ENCODE measurements at regions not wholly inside any gene's neighbourhood (a gene's known extent, or its start where the extent isn't known, plus 50 kb on each side); places are given as distances from the start of the nearest gene placed in this dataset.

DNA sequence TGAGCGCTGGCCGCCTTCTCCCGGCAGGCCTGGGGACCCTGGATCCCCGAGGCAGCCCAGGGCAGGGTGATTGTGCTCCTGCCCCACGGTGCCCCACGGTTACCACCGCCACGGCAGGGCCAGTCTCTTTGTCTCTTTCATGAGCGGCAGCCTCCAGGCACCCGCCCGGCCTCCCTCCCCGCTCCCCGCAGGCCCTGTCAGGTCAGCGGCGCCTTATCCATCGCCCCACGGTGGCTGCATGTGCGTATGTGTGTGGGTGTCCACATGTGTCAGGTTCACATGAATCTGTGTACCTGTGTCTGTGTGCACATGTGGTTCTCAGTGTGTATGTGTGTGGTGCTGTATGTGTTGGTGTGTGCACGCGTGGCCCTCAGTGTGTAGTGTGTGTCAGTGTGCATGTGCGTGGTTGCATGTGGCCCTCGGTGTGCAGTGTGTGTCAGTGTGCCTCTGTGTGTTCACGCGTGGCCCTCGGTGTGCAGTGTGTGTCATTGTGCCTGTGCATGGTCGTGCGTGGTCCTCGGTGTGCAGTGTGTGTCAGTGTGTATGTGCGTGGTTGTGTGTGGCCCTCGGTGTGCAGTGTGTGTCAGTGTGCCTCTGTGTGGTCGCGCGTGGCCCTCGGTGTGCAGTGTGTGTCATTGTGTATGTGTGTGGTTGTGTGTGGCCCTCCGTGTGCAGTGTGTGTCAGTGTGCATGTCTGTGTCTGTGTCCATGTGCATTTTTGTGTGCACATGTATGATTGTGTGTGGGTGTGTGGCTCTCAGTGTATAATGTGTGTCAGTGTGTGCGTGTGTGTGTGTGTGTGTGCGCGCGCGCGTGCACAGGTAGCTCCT lies 239.2 kb upstream of the GSE1 start:
- H3K9me3 ChIP-seq (ENCODE audit: control insufficient read depth, low read depth, low read length) = no peaks in the 10 kb centered on the region
- H2BK5ac ChIP-seq (ENCODE audit: insufficient read length, low read length) = no peak overlapping the region
- no peaks in the 10 kb centered on the region for H3K79me1 ChIP-seq (ENCODE audit: insufficient read depth, low read depth, low read length, poor library complexity, severe bottlenecking)
- H3K27ac ChIP-seq (ENCODE audit: insufficient read length, low read depth, low read length) = no peak overlapping the region
- peaks cover 0 to 9% of the 10 kb centered on the region in 2 experiments; a peak in 2 of 4 replicates for H3K4me1 Mint-ChIP-seq
- H4K20me1 ChIP-seq (ENCODE audit: control insufficient read depth, insufficient read depth, insufficient read length) = no peaks in the 10 kb centered on the region
- DNase-seq = no peak
- H3K23me2 ChIP-seq (ENCODE audit: insufficient read length, low read depth, low read length, poor library complexity, severe bottlenecking) = no peaks in the 10 kb centered on the region
- H3K56ac ChIP-seq (ENCODE audit: insufficient read length, low read depth, low read length) = no peak overlapping the region
- no peak overlapping the region for H3K23ac ChIP-seq (ENCODE audit: insufficient read length, low read depth, low read length)
- no peaks in the 10 kb centered on the region for H3K4me1 ChIP-seq (ENCODE audit: insufficient read depth, low read length)
- no peak overlapping the region for H3K9ac ChIP-seq (ENCODE audit: extremely low read depth, insufficient read length, low read length)
- H3K4me3 Mint-ChIP-seq = no peak overlapping the region; a peak in 1 of 5 replicates
- H2BK12ac ChIP-seq (ENCODE audit: insufficient read length, low read depth, low read length) = no peak overlapping the region
- WGBS (ENCODE audit: extremely low coverage, insufficient read length, low lambda C conversion rate) = no CpG with 5 or more reads among the region's 41 CpGs
- no peak overlapping the region for H4K91ac ChIP-seq (ENCODE audit: insufficient read length, low read depth, low read length)
- no peak for TF ChIP-seq CTCF (conservative IDR thresholded peaks at IDR 0.05)
- no peak overlapping the region for H3K18ac ChIP-seq (ENCODE audit: insufficient read length, low read depth, low read length)
- H2BK20ac ChIP-seq (ENCODE audit: low read depth, low read length, poor library complexity, severe bottlenecking) = no peak overlapping the region
- no peak overlapping the region for H2AFZ ChIP-seq (ENCODE audit: low read length)
- H2AK5ac ChIP-seq (ENCODE audit: insufficient read length, low read length) = no peak overlapping the region
- no peak overlapping the region; a peak in 1 of 7 replicates for H3K27ac Mint-ChIP-seq
- H3K14ac ChIP-seq (ENCODE audit: insufficient read depth, low read length) = no peak overlapping the region; the same call in 1 of the 2 replicates
- H3K4ac ChIP-seq (ENCODE audit: low read depth, low read length) = no peak overlapping the region
- no peak overlapping the region for H3K4me2 ChIP-seq (ENCODE audit: insufficient read depth, insufficient read length, low read length)
- no peak overlapping the region for H3T11ph ChIP-seq (ENCODE audit: low read length)
- H2BK15ac ChIP-seq (ENCODE audit: low read depth, low read length) = no peak overlapping the region
- no peaks in the 10 kb centered on the region for H3K27me3 ChIP-seq (ENCODE audit: insufficient read depth, low read length)
- H2BK120ac ChIP-seq (ENCODE audit: low read depth, low read length, poor library complexity, severe bottlenecking) = no peak overlapping the region
- peaks cover 11% of the 10 kb centered on the region for H3K27me3 Mint-ChIP-seq (ENCODE audit: low read depth)
- no peaks in the 10 kb centered on the region; the same call in 1 of the 2 replicates for H3K79me2 ChIP-seq (ENCODE audit: insufficient read depth, low read length)
- no peak overlapping the region for H4K8ac ChIP-seq (replicated peaks; ENCODE audit: insufficient read length, low read depth, low read length)
- H3K36me3 Mint-ChIP-seq (ENCODE audit: insufficient read depth in 1 of 3, low read depth in 3 of 3) = no peaks in the 10 kb centered on the region
- peaks cover 0 to 1% of the 10 kb centered on the region in 2 experiments; a peak in 1 of 5 replicates for H3K9me3 Mint-ChIP-seq
- peak overlapping the region; percentile 2 for H4K5ac ChIP-seq (ENCODE audit: insufficient read length, low read depth, low read length)

Data from H9 (cell line).